ENCODE measurements at regions not wholly inside any gene's neighbourhood (a gene's known extent, or its start where the extent isn't known, plus 50 kb on each side); places are given as distances from the start of the nearest gene placed in this dataset.

- no peak overlapping the region for H3K4me3 ChIP-seq (replicated peaks; ENCODE audit: low read depth, low read length)
- TF ChIP-seq, protein P1, sequence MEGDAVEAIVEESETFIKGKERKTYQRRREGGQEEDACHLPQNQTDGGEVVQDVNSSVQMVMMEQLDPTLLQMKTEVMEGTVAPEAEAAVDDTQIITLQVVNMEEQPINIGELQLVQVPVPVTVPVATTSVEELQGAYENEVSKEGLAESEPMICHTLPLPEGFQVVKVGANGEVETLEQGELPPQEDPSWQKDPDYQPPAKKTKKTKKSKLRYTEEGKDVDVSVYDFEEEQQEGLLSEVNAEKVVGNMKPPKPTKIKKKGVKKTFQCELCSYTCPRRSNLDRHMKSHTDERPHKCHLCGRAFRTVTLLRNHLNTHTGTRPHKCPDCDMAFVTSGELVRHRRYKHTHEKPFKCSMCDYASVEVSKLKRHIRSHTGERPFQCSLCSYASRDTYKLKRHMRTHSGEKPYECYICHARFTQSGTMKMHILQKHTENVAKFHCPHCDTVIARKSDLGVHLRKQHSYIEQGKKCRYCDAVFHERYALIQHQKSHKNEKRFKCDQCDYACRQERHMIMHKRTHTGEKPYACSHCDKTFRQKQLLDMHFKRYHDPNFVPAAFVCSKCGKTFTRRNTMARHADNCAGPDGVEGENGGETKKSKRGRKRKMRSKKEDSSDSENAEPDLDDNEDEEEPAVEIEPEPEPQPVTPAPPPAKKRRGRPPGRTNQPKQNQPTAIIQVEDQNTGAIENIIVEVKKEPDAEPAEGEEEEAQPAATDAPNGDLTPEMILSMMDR (IDR thresholded peaks at IDR 0.05; ENCODE audit: low read length, missing control alignments), result no peak
Observed at GRCh38 chrX:68934421-68934820, 105.6 kb downstream of the EFNB1 start.

DNA sequence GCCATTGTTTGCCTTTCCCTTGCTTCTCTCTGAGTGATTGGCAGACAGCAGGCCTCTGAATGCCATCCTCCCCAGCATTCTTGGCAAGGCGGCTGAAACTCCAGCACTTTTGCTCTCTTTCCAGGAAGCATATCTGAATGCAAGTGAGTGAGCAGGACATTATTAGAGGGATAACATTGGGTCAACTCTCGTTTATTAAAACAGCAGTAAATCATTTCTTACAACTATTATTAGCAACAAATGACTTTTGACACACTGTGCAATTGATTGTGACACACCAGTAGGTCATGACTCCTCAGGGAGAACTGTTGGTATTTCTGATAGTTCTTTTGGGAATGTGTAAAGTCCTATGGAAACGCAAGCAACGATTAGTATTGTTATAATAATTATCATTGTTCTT lies 103.8 kb downstream of the EFNB1 start:
- no peak overlapping the region for H3K4me3 ChIP-seq (replicated peaks; ENCODE audit: low read depth, low read length)
- peak; percentile 39 for DNase-seq (ENCODE audit: low read depth)
- TF ChIP-seq, protein P1 (IDR thresholded peaks at IDR 0.05; ENCODE audit: low read length, missing control alignments), result no peak

More at GRCh38 chrX:68934421-68934820, 105.6 kb downstream of the EFNB1 start:
- DNase-seq (ENCODE audit: low read depth), result no peak

GRCh38 chrX:68931345-68931744 lies 102.5 kb downstream of the EFNB1 start:
- H3K4me3 ChIP-seq (replicated peaks; ENCODE audit: low read depth, low read length), result no peak overlapping the region
- TF ChIP-seq, protein P1 (IDR thresholded peaks at IDR 0.05; ENCODE audit: low read length, missing control alignments), result no peak
- no peak for DNase-seq (ENCODE audit: low read depth)

DNA sequence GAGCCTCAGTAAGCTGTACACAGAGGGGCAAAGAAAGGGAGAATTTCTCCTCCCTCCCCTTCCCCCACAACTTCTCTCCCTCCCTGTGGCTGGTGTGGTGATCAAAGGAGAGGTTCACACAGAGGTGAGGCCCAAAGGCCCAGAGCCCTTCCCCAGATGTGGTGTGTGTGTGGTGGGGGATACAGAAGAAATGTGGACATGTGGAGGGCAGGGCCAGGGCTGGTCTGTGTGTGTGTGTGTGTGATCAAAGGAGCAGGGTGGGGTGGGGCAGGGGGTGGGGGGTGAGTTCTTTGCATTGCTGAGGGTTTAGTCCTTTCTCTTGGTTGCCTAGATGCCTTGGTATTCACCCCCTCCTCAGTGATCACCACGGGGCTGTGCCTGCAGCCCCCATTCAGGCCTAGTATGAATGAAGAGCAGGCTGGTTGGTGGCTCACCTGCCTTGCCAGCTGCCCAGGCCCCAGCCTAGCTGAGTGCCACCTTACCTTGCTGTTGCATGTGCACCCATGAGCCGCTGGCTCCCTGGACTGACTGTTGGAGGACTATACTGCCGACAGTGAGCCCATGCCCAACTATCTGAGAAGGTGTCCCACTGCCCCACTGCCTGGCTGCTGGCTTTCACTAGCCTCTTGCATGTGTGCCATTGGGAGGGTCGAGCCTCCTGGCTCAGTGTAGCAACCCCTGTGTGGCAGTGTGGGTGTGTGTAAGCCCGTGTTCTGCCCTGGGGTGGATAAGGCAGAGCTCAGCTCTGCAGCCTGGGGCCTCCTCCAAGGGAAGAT lies 101.9 kb downstream of the EFNB1 start:
- no peak overlapping the region for H3K4me3 ChIP-seq (replicated peaks; ENCODE audit: low read depth, low read length)
- no peak for DNase-seq (ENCODE audit: low read depth)
- TF ChIP-seq, protein P1 (IDR thresholded peaks at IDR 0.05; ENCODE audit: low read length, missing control alignments), result no peak

GRCh38 chrX:68929332-68930150 lies 100.7 kb downstream of the EFNB1 start:
- DNase-seq (ENCODE audit: low read depth), result peak; percentile 80
- H3K4me3 ChIP-seq (replicated peaks; ENCODE audit: low read depth, low read length), result no peak overlapping the region
- TF ChIP-seq, protein P1 (IDR thresholded peaks at IDR 0.05; ENCODE audit: low read length, missing control alignments), result no peak

DNA sequence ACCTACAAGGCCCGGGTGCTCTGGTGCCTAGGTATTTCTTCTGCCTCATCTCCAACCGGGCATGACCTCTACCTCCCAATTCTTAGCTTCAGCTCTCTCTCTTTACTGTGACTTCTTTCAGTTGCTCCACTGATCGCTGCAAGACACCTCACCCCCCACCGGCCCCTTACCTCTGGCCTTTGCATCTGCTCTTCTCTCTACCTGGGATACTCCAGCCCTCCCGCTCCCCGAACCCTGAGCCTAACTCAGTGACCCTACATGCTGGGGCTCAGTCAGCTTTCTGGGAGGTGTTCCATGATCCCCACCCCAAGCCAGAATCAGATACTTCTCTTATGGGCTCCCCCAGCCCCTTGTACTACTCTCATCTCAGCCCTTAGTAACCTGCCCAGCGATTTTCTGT lies 99.6 kb downstream of the EFNB1 start:
- TF ChIP-seq, protein P1 (IDR thresholded peaks at IDR 0.05; ENCODE audit: low read length, missing control alignments), result no peak
- H3K4me3 ChIP-seq (replicated peaks; ENCODE audit: low read depth, low read length), result no peak overlapping the region
- DNase-seq (ENCODE audit: low read depth), result no peak

Measured in fibroblast of pulmonary artery (primary cell).